ENCODE measurements at regions not wholly inside any gene's neighbourhood (a gene's known extent, or its start where the extent isn't known, plus 50 kb on each side); places are given as distances from the start of the nearest gene placed in this dataset.

GRCh38 chr5:51279983-51280706, 103.1 kb upstream of the ISL1 start:
- DNase-seq = no peak

GRCh38 chr5:51286046-51286445, 97.2 kb upstream of the ISL1 start:
- no peak for DNase-seq

GRCh38 chr5:51302343-51302742, 80.9 kb upstream of the ISL1 start:
- no peak for DNase-seq

- no peak for DNase-seq
These were observed 56.4 kb upstream of the ISL1 start for GRCh38 chr5:51326844-51327243.

All from NCI-H1930 (cell line).